ENCODE measurements at regions not wholly inside any gene's neighbourhood (a gene's known extent, or its start where the extent isn't known, plus 50 kb on each side); places are given as distances from the start of the nearest gene placed in this dataset.

GRCh38 chr2:198213253-198213652 is 408.9 kb downstream of the PLCL1 start:
- TF ChIP-seq CTCF (IDR thresholded peaks at IDR 0.05) = no peak
- TF ChIP-seq POLR2A (IDR thresholded peaks at IDR 0.05) = no peak

Data from suprapubic skin (tissue), 3 donors.